Activated CD4-positive, alpha-beta memory T cell treated with anti-CD3 and anti-CD28 coated beads for 36 hours (primary cell): ENCODE measurements at regions not wholly inside any gene's neighbourhood (a gene's known extent, or its start where the extent isn't known, plus 50 kb on each side); places are given as distances from the start of the nearest gene placed in this dataset.
"Not testable (repeated sequence)": the region's sequence is repeated elsewhere in the genome, so short reads cannot be mapped to it uniquely, and the experiment has no call there.

Experiments used
- CTCF ChIA-PET: fragments of 350-600 bp; sonication (Branson Sonifier 250); formaldehyde crosslinking; loops from one replicate; lab custom pipeline; 2021; ENCODE audit warnings: antibody characterized with exemption, inconsistent platforms; lab: Charles Lee
- POLR2A ChIA-PET: fragments of 350-600 bp; sonication (Branson Sonifier 250); formaldehyde crosslinking; loops from one replicate; lab custom pipeline; 2021; ENCODE audit warnings: antibody characterized with exemption; lab: Charles Lee
- DNase-seq: peaks from one replicate; pipeline ENCODE4 v3.0.0-alpha.2; 2020
- H3K27ac Mint-ChIP-seq: one replicate; pipeline ENCODE4 v1.8.0; 2021; ENCODE audit warnings: mixed read lengths
- H3K27me3 Mint-ChIP-seq: one replicate; pipeline ENCODE4 v1.8.0; 2021; ENCODE audit warnings: mixed read lengths
- H3K36me3 Mint-ChIP-seq: one replicate; pipeline ENCODE4 v1.8.0; 2021; ENCODE audit warnings: mixed read lengths
- H3K4me1 Mint-ChIP-seq: one replicate; pipeline ENCODE4 v1.8.0; 2021; ENCODE audit warnings: low read depth, mixed read lengths
- H3K4me3 Mint-ChIP-seq: one replicate; pipeline ENCODE4 v1.8.0; 2021; ENCODE audit warnings: mild to moderate bottlenecking, mixed read lengths
- H3K9me3 Mint-ChIP-seq: one replicate; pipeline ENCODE4 v1.8.0; 2021; ENCODE audit warnings: mixed read lengths
- intact Hi-C: fragments of 100-400 bp; cut with micrococcal nuclease; formaldehyde crosslinking; loops from one replicate; pipeline ENCODE4 v1.15.1; 2023

- Mint-ChIP-seq H3K36me3 (peaks cover 21% of the 10 kb centered on the region), H3K27me3 (no peaks in the 10 kb centered on the region), H3K27ac (no peak overlapping the region), H3K9me3 (peaks cover 24% of the 10 kb centered on the region), H3K4me1 (no peaks in the 10 kb centered on the region), H3K4me3 (no peak overlapping the region)
- ChIA-PET CTCF (no interaction called here), POLR2A (no interaction called here)
- intact Hi-C loops, result no loop called here
- no peak for DNase-seq
Observed at GRCh38 chr9:75231167-75231566, 142.9 kb downstream of the OSTF1 start.

GRCh38 chr9:75233011-75233410 lies 144.7 kb downstream of the OSTF1 start:
- peaks cover 11% of the 10 kb centered on the region for H3K36me3 Mint-ChIP-seq
- H3K4me1 Mint-ChIP-seq, result peaks cover under 1% of the 10 kb centered on the region
- H3K9me3 Mint-ChIP-seq, result peaks cover 15% of the 10 kb centered on the region
- ChIA-PET POLR2A (no interaction called here), CTCF (no interaction called here)
- DNase-seq, result no peak
- H3K27ac Mint-ChIP-seq, result no peak overlapping the region
- H3K4me3 Mint-ChIP-seq, result no peak overlapping the region
- intact Hi-C loops, result no loop called here
- H3K27me3 Mint-ChIP-seq, result no peaks in the 10 kb centered on the region

DNA sequence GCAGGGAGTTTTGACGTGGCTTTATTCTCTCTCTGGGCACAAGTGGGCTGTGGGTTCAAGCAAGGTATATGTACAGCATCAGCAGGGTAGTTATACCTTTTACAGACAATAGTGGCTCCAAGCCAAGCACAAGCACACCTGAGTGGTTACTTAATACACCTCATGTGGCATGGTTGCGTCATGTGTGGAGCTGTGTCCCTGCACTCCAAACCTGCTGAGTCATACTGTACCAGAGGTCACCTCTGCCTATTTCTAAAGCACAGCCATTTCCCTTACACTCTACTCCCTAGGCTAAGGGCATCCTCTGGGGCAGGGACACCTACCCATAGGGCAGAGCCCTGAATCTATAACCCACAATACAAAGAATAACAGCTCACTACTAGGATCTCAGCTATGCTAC lies 147.3 kb downstream of the OSTF1 start:
- H3K4me1 Mint-ChIP-seq, result peaks cover 3% of the 10 kb centered on the region
- CTCF ChIA-PET, result interaction anchor here (5.9 kb wide), 1 partner anchor 34 kb away, joined by 31 read pairs; no protein-coding TSS in a partner anchor
- peaks cover 15% of the 10 kb centered on the region for H3K9me3 Mint-ChIP-seq
- no peak overlapping the region for H3K27ac Mint-ChIP-seq
- no peaks in the 10 kb centered on the region for H3K27me3 Mint-ChIP-seq
- no peak overlapping the region for H3K4me3 Mint-ChIP-seq
- H3K36me3 Mint-ChIP-seq, result peaks cover 11% of the 10 kb centered on the region
- no peak for DNase-seq
- intact Hi-C loops, result loop anchor here (5.0 kb wide), 1 partner anchor 48 kb away; no protein-coding TSS in a partner anchor
- POLR2A ChIA-PET, result no interaction called here

- H3K36me3 Mint-ChIP-seq, result peaks cover 11% of the 10 kb centered on the region
- H3K4me3 Mint-ChIP-seq, result no peak overlapping the region
- H3K9me3 Mint-ChIP-seq, result peaks cover 15% of the 10 kb centered on the region
- peaks cover 3% of the 10 kb centered on the region for H3K4me1 Mint-ChIP-seq
- DNase-seq, result peak; percentile 51
- no peak overlapping the region for H3K27ac Mint-ChIP-seq
- ChIA-PET POLR2A (no interaction called here), CTCF (interaction anchor here (0.5 to 5.9 kb wide), 9 partner anchors 12 to 284 kb away, joined by 3 to 31 read pairs (median 3); partner anchors contain the start of gene OSTF1)
- H3K27me3 Mint-ChIP-seq, result no peaks in the 10 kb centered on the region
- intact Hi-C loops, result loop anchor here (1.0 to 5.0 kb wide), 3 partner anchors 37 to 461 kb away; no protein-coding TSS in a partner anchor
Observed at GRCh38 chr9:75238311-75238976, 150.1 kb downstream of the OSTF1 start.

- CTCF ChIA-PET, result interaction anchor here (1.2 to 5.9 kb wide), 4 partner anchors 38 to 150 kb away, joined by 4 to 31 read pairs (median 12); partner anchors contain the start of gene OSTF1
- POLR2A ChIA-PET, result no interaction called here
- DNase-seq, result no peak
- no peak overlapping the region for H3K4me3 Mint-ChIP-seq
- peaks cover 15% of the 10 kb centered on the region for H3K9me3 Mint-ChIP-seq
- intact Hi-C loops, result loop anchor here (5.0 kb wide), 1 partner anchor 52 kb away; no protein-coding TSS in a partner anchor
- peaks cover 9% of the 10 kb centered on the region for H3K36me3 Mint-ChIP-seq
- H3K27me3 Mint-ChIP-seq, result no peaks in the 10 kb centered on the region
- H3K4me1 Mint-ChIP-seq, result peaks cover 3% of the 10 kb centered on the region
- H3K27ac Mint-ChIP-seq, result no peak overlapping the region
Observed at GRCh38 chr9:75239176-75239575, 150.9 kb downstream of the OSTF1 start.

DNA sequence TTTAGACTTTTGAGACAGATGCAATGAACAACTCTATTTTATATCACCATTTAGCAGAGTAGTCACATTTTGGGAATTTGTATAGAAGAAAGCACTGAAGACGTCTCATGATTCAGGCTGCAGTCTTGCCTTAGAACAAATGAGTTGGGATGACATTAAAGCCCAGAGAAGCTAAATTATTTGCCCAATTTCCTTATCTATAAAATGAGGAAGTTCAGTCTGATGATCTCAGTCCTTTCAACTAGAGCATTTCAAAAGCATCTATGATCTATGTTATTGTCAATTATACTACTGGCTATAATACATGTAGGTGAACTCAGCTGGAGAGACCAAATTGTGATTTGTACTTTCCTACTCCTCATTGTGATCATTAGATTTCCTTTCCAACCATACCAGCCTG lies 154.1 kb downstream of the OSTF1 start:
- no peak overlapping the region for H3K27ac Mint-ChIP-seq
- intact Hi-C loops, result no loop called here
- peaks cover 9% of the 10 kb centered on the region for H3K36me3 Mint-ChIP-seq
- peaks cover 3% of the 10 kb centered on the region for H3K4me1 Mint-ChIP-seq
- CTCF ChIA-PET, result interaction anchor here (1.4 kb wide), 1 partner anchor 57 kb away, joined by 3 read pairs; no protein-coding TSS in a partner anchor
- H3K4me3 Mint-ChIP-seq, result no peak overlapping the region
- DNase-seq, result no peak
- H3K27me3 Mint-ChIP-seq, result no peaks in the 10 kb centered on the region
- peaks cover 10% of the 10 kb centered on the region for H3K9me3 Mint-ChIP-seq
- POLR2A ChIA-PET, result no interaction called here

GRCh38 chr9:75246949-75247348 lies 158.6 kb downstream of the OSTF1 start:
- peaks cover 31% of the 10 kb centered on the region for H3K36me3 Mint-ChIP-seq
- H3K27ac Mint-ChIP-seq, result no peak overlapping the region
- ChIA-PET POLR2A (no interaction called here), CTCF (no interaction called here)
- intact Hi-C loops, result no loop called here
- no peaks in the 10 kb centered on the region for H3K4me1 Mint-ChIP-seq
- peaks cover 33% of the 10 kb centered on the region for H3K9me3 Mint-ChIP-seq
- no peak overlapping the region for H3K4me3 Mint-ChIP-seq
- DNase-seq, result no peak
- H3K27me3 Mint-ChIP-seq, result no peaks in the 10 kb centered on the region

DNA sequence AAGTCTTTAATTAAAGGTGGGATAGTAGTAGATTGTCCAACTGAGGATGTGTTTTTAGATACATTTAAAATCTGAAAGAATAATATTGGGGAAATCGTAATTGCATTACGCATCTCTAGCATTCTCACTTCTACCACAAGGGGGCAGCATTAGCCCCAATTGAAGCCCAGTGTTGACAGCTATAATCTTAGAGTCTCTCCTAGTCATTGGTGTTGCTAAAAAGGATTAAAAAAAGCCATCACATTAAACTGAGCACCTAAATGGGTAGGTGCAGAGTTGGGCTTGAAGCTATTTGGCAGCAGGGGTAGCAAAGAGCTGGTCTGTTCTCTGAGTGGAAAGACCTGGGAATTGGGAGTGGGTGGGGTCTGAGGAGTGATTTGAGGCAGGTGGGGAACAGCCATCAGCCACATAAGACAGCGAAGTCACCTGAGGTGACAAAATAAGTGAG lies 177.2 kb downstream of the OSTF1 start:
- Mint-ChIP-seq H3K9me3 (no peaks in the 10 kb centered on the region), H3K4me3 (no peak overlapping the region), H3K4me1 (no peaks in the 10 kb centered on the region), H3K27ac (no peak overlapping the region), H3K36me3 (no peaks in the 10 kb centered on the region), H3K27me3 (no peaks in the 10 kb centered on the region)
- POLR2A ChIA-PET, result no interaction called here
- CTCF ChIA-PET, result interaction anchor here (0.7 to 2.1 kb wide), 7 partner anchors 9 to 1042 kb away, joined by 3 to 9 read pairs (median 3); no protein-coding TSS in a partner anchor
- peak; percentile 55 for DNase-seq
- intact Hi-C loops, result loop anchor here (2.0 kb wide), 1 partner anchor 1037 kb away; no protein-coding TSS in a partner anchor

GRCh38 chr9:75269197-75269596 lies 180.9 kb downstream of the OSTF1 start:
- peaks cover 7% of the 10 kb centered on the region for H3K36me3 Mint-ChIP-seq
- no peak overlapping the region for H3K4me3 Mint-ChIP-seq
- H3K4me1 Mint-ChIP-seq, result no peaks in the 10 kb centered on the region
- peaks cover 18% of the 10 kb centered on the region for H3K9me3 Mint-ChIP-seq
- H3K27ac Mint-ChIP-seq, result no peak overlapping the region
- POLR2A ChIA-PET, result no interaction called here
- no peaks in the 10 kb centered on the region for H3K27me3 Mint-ChIP-seq
- no peak for DNase-seq
- intact Hi-C loops, result no loop called here
- CTCF ChIA-PET, result interaction anchor here (0.6 kb wide), 1 partner anchor 72 kb away, joined by 3 read pairs; no protein-coding TSS in a partner anchor

GRCh38 chr9:75273055-75273454 lies 184.7 kb downstream of the OSTF1 start:
- DNase-seq, POLR2A ChIA-PET, intact Hi-C loops, H3K4me3 Mint-ChIP-seq, CTCF ChIA-PET, H3K27ac Mint-ChIP-seq, H3K27me3 Mint-ChIP-seq, H3K36me3 Mint-ChIP-seq, H3K4me1 Mint-ChIP-seq: not testable (repeated sequence)
- H3K9me3 Mint-ChIP-seq, result peaks cover 18% of the 10 kb centered on the region

DNA sequence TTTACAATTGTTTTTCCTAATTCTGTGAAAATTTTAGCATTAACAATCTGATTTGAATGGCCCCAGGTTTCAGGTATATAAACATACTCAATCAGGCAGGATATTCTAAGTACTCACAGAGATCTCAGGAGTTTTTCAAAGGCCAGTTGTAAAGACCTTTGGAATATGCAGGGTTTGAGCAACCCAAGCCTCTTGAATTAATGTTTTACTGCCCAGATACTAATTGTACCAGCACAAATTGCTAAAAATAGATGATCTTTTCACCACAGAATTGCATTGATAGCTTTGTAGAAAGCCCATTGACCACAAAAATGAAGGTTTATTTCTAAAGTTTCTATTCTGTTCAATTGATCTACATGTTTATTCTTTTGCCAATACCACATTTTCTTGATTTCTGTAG lies 186.5 kb downstream of the OSTF1 start:
- intact Hi-C loops, result no loop called here
- no peak overlapping the region for H3K4me3 Mint-ChIP-seq
- ChIA-PET POLR2A (no interaction called here), CTCF (no interaction called here)
- peaks cover 7% of the 10 kb centered on the region for H3K36me3 Mint-ChIP-seq
- no peak for DNase-seq
- no peaks in the 10 kb centered on the region for H3K27me3 Mint-ChIP-seq
- peaks cover 18% of the 10 kb centered on the region for H3K9me3 Mint-ChIP-seq
- no peak overlapping the region for H3K27ac Mint-ChIP-seq
- no peaks in the 10 kb centered on the region for H3K4me1 Mint-ChIP-seq

- ChIA-PET CTCF (no interaction called here), POLR2A (no interaction called here)
- no peaks in the 10 kb centered on the region for H3K27me3 Mint-ChIP-seq
- no peaks in the 10 kb centered on the region for H3K4me1 Mint-ChIP-seq
- no peak for DNase-seq
- H3K4me3 Mint-ChIP-seq, result no peak overlapping the region
- peaks cover 3% of the 10 kb centered on the region for H3K36me3 Mint-ChIP-seq
- no peak overlapping the region for H3K27ac Mint-ChIP-seq
- intact Hi-C loops, result no loop called here
- peaks cover 15% of the 10 kb centered on the region for H3K9me3 Mint-ChIP-seq
Observed at GRCh38 chr9:75282047-75282446, 193.7 kb downstream of the OSTF1 start.
